ENCODE measurements at regions not wholly inside any gene's neighbourhood (a gene's known extent, or its start where the extent isn't known, plus 50 kb on each side); places are given as distances from the start of the nearest gene placed in this dataset.
"Not testable (repeated sequence)": the region's sequence is repeated elsewhere in the genome, so short reads cannot be mapped to it uniquely, and the experiment has no call there.

GRCh38 chr10:33052915-33053810, 95.1 kb upstream of the ITGB1 start:
- POLR2A ChIA-PET (ENCODE audit: unreplicated experiment): interaction anchor here (0.5 to 0.6 kb wide), 2 partner anchors 21 to 357 kb away, joined by 4 to 10 read pairs; no protein-coding TSS in a partner anchor
- no peak overlapping the region for H3K9ac ChIP-seq (ENCODE audit: low read length)
- no TSS peak for BruUV-seq (replicated peaks)

DNA sequence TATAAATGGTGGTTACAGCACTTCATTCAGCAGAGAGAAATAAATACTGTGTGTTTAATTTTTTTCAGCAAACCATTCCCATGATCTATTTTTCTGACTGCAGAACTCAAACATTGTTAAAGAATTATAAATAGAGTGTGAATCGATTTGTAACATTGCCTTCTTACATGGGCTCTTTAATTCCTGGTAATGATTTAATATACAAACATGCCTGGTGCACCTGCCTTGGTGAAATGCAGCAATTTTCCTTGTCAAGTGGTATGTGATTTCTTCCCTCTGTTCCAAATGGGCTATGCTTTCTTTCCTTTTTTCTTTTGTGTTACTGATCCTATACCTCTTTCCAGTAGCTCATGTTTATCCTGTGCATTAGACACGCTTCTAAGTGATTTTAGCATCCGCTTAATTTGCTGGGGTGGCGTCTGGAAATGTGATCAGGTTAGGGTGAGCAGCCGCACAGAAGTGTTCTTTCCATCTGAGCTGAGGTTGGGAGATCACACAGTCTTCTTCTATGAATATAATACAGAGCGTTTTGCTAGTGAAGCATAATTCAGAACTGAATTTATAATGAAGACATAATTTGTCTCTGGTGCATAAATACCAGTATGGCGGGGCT, 94.3 kb upstream of the ITGB1 start:
- BruUV-seq (replicated peaks): no TSS peak
- Histone ChIP-seq H3K36me3 (ENCODE audit: low read depth, low read length) (no peaks in the 10 kb centered on the region), H3K4me1 (ENCODE audit: insufficient read depth, low read length) (peaks cover 11% of the 10 kb centered on the region), H3K27ac (ENCODE audit: low read length) (no peak overlapping the region), H3F3A (ENCODE audit: low read length, unreplicated experiment) (no peaks in the 10 kb centered on the region), H3K27me3 (ENCODE audit: low read length) (no peaks in the 10 kb centered on the region), H3K4me2 (ENCODE audit: low read length) (peak overlapping the region; percentile 7), H2AFZ (ENCODE audit: low read length) (no peak overlapping the region), H3K4me3 (ENCODE audit: low read length) (no peak overlapping the region), H4K20me1 (ENCODE audit: low read length) (no peaks in the 10 kb centered on the region), H3K79me2 (ENCODE audit: low read length) (no peaks in the 10 kb centered on the region), H3K9ac (ENCODE audit: low read length) (no peak overlapping the region), H3K9me3 (ENCODE audit: low read length) (no peaks in the 10 kb centered on the region), H3K9me2 (replicated peaks; ENCODE audit: low read length) (no peaks in the 10 kb centered on the region)
- DNase-seq (no peak), ATAC-seq (peak; percentile 8; the same call in 1 of the 2 replicates)
- TF ChIP-seq EZH2phosphoT487 (IDR thresholded peaks at IDR 0.05; ENCODE audit: borderline replicate concordance, low read length): no peak
- TF ChIP-seq CTCF (conservative IDR thresholded peaks at IDR 0.05; ENCODE audit: low read depth, low read length): no peak
- no peak for TF ChIP-seq EZH2 (IDR thresholded peaks at IDR 0.05; ENCODE audit: low read length, unreplicated experiment)
- intact Hi-C loops (cut with micrococcal nuclease): no loop called here
- POLR2A ChIA-PET (ENCODE audit: unreplicated experiment): no interaction called here
- CTCF ChIA-PET: no interaction called here

More at GRCh38 chr10:33052915-33053810, 95.1 kb upstream of the ITGB1 start:
- H3K4me3 ChIP-seq (ENCODE audit: low read length): no peak overlapping the region
- CTCF ChIA-PET: no interaction called here
- no peaks in the 10 kb centered on the region for H3K9me2 ChIP-seq (replicated peaks; ENCODE audit: low read length)
- H3K4me2 ChIP-seq (ENCODE audit: low read length): peak overlapping the region; percentile 7
- H3K9me3 ChIP-seq (ENCODE audit: low read length): no peaks in the 10 kb centered on the region
- intact Hi-C loops (cut with micrococcal nuclease): no loop called here
- TF ChIP-seq EZH2 (IDR thresholded peaks at IDR 0.05; ENCODE audit: low read length, unreplicated experiment) (no peak), CTCF (conservative IDR thresholded peaks at IDR 0.05; ENCODE audit: low read depth, low read length) (no peak)
- DNase-seq (peak; percentile 50), ATAC-seq (peak; percentile 87)
- H4K20me1 ChIP-seq (ENCODE audit: low read length): no peaks in the 10 kb centered on the region
- no peaks in the 10 kb centered on the region for H3K79me2 ChIP-seq (ENCODE audit: low read length)
- H2AFZ ChIP-seq (ENCODE audit: low read length): no peak overlapping the region
- no peaks in the 10 kb centered on the region for H3K27me3 ChIP-seq (ENCODE audit: low read length)
- H3F3A ChIP-seq (ENCODE audit: low read length, unreplicated experiment): no peaks in the 10 kb centered on the region
- H3K27ac ChIP-seq (ENCODE audit: low read length): no peak overlapping the region
- peaks cover 11% of the 10 kb centered on the region for H3K4me1 ChIP-seq (ENCODE audit: insufficient read depth, low read length)
- no peaks in the 10 kb centered on the region for H3K36me3 ChIP-seq (ENCODE audit: low read depth, low read length)

DNA sequence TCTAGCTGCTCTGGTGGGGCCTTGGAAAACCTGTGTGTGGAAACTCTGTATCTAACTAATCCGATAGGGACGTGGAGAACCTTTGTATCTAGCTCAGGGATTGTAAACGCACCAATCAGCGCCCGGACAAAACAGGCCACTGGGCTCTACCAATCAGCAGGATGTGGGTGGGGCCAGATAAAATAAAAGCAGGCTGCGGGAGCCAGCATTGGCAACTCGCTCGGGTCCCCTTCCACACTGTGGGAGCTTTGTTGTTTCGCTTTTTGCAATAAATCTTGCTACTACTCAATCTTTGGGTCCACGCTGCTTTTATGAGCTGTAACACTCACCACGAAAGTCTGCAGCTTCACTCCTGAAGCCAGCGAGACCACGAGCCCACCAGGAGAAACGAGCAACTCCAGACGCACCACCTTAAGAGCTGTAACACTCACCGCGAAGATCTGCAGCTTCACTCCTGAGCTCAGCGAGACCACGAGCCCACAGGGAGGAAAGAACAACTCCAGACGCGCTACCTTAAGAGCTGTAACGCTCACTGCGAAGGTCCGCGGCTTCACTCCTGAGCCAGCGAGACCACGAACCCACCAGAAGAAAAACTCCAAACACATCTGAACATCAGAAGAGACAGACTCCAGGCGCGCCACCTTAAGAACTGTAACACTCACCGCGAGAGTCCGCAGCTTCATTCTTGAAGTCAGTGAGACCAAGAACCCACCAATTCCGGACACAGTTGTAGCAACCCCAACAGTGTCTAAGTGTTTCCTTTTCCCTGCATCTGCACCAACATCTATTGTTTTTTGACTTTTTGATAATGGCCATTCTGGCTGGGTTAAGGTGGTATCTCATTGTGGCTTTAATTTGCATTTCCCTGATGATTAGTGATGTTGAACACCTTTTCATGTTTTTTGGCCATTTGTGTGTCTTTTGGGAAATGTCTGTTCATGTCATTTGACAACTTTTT, 92.2 kb upstream of the ITGB1 start:
- POLR2A ChIA-PET (ENCODE audit: unreplicated experiment); BruUV-seq (replicated peaks); H3K9me2 ChIP-seq (replicated peaks; ENCODE audit: low read length); H3K9me3 ChIP-seq (ENCODE audit: low read length); intact Hi-C loops (cut with micrococcal nuclease); H4K20me1 ChIP-seq (ENCODE audit: low read length); H3K4me2 ChIP-seq (ENCODE audit: low read length); H2AFZ ChIP-seq (ENCODE audit: low read length); H3K27me3 ChIP-seq (ENCODE audit: low read length); CTCF ChIA-PET; H3K4me3 ChIP-seq (ENCODE audit: low read length); H3K36me3 ChIP-seq (ENCODE audit: low read depth, low read length); DNase-seq; H3K79me2 ChIP-seq (ENCODE audit: low read length); H3K27ac ChIP-seq (ENCODE audit: low read length); H3K9ac ChIP-seq (ENCODE audit: low read length); ATAC-seq; H3F3A ChIP-seq (ENCODE audit: low read length, unreplicated experiment): not testable (repeated sequence)
- H3K4me1 ChIP-seq (ENCODE audit: insufficient read depth, low read length): peaks cover 11% of the 10 kb centered on the region
